NT2/D1 (cell line): ENCODE measurements at regions not wholly inside any gene's neighbourhood (a gene's known extent, or its start where the extent isn't known, plus 50 kb on each side); places are given as distances from the start of the nearest gene placed in this dataset.

Source experiments
- DNase-seq: peaks from one replicate; pipeline ENCODE4 v3.0.0-alpha.2; 2011; ENCODE audit warnings: low read depth, low spot score
- H3K27me3 ChIP-seq: 2 replicates; pipeline ENCODE4 v1.6.0; 2011; ENCODE audit warnings: mild to moderate bottlenecking; ENCODE audit not compliant: insufficient read length, insufficient read depth
- H3K36me3 ChIP-seq: 2 replicates; pipeline ENCODE4 v1.6.1; 2011; ENCODE audit warnings: mild to moderate bottlenecking, low read length, mixed read lengths; ENCODE audit not compliant: insufficient read depth, insufficient read length
- H3K4me1 ChIP-seq: 2 replicates; pipeline ENCODE4 v1.5.1; 2011; ENCODE audit not compliant: insufficient read depth, insufficient read length
- H3K4me3 ChIP-seq: 2 replicates; pipeline ENCODE4 v1.5.1; 2011; ENCODE audit warnings: low read depth; ENCODE audit not compliant: insufficient read length
- H3K9ac ChIP-seq: 2 replicates; pipeline ENCODE4 v1.6.0; 2011; ENCODE audit warnings: low read depth; ENCODE audit not compliant: insufficient read length
- H3K9me3 ChIP-seq: 2 replicates; pipeline ENCODE4 v1.5.1; 2011; ENCODE audit warnings: mild to moderate bottlenecking, low read length; ENCODE audit not compliant: insufficient read depth
- SUZ12 ChIP-seq: IDR thresholded peaks from 2 replicates; pipeline ENCODE4 v1.6.1; 2011; ENCODE audit not compliant: insufficient read length, insufficient read depth; ENCODE audit errors: extremely low read depth
- YY1 ChIP-seq: IDR thresholded peaks from 2 replicates; pipeline ENCODE4 v1.6.1; 2011; ENCODE audit not compliant: insufficient read length, insufficient read depth
- ZNF274 ChIP-seq: IDR thresholded peaks from 2 replicates; pipeline ENCODE4 v1.6.1; 2011; ENCODE audit warnings: mild to moderate bottlenecking, low read depth, low read length

DNA sequence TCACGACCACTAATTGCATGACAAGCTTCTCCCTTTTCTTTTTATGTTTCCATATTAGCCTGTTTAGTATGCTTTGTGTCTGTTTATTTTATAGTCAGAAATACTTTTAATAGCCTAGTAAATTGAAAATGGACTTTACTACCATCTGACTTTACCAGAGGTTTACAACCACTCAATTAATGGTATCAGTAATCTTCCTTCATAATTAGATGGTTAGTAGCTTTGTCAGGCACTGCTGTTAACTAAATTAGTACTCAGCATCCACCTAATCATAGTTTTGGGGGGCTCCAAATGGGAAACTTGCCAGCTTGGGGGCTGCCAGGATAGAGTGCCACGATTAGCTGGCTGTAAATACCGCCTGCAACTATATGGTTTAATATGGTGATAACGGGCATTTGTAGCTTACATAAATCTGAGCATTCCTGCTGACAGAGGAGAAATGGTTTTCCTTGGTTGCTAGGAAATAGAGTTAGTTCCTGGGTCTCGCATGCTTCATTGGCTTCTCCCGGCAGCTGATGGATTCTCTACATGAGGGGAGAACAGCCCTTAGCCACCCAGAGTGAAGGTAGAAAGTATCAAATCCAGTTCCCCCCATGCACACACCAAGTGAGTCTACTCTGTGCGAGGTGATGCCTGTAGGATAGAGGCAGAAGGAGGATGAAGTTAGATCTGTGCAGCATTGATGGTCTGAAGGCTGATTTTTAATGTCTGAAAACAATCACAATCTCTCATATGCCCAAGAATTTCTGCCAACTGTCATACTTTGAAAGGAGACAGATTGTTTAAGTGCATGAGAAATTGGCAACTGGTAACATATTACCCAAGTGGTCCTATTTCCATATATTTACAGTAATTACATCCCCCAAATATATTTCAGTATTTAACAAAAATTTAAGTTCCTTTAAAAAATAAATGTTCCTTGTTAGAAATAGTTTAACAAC, 326.6 kb upstream of the PROK2 start:
- no peak overlapping the region for H3K9ac ChIP-seq
- no peaks in the 10 kb centered on the region for H3K27me3 ChIP-seq
- no peaks in the 10 kb centered on the region for H3K36me3 ChIP-seq
- no peaks in the 10 kb centered on the region for H3K4me1 ChIP-seq
- no peaks in the 10 kb centered on the region for H3K9me3 ChIP-seq
- no peak for DNase-seq
- no peak overlapping the region for H3K4me3 ChIP-seq
- TF ChIP-seq YY1 (no peak), ZNF274 (no peak), SUZ12 (no peak)

DNA sequence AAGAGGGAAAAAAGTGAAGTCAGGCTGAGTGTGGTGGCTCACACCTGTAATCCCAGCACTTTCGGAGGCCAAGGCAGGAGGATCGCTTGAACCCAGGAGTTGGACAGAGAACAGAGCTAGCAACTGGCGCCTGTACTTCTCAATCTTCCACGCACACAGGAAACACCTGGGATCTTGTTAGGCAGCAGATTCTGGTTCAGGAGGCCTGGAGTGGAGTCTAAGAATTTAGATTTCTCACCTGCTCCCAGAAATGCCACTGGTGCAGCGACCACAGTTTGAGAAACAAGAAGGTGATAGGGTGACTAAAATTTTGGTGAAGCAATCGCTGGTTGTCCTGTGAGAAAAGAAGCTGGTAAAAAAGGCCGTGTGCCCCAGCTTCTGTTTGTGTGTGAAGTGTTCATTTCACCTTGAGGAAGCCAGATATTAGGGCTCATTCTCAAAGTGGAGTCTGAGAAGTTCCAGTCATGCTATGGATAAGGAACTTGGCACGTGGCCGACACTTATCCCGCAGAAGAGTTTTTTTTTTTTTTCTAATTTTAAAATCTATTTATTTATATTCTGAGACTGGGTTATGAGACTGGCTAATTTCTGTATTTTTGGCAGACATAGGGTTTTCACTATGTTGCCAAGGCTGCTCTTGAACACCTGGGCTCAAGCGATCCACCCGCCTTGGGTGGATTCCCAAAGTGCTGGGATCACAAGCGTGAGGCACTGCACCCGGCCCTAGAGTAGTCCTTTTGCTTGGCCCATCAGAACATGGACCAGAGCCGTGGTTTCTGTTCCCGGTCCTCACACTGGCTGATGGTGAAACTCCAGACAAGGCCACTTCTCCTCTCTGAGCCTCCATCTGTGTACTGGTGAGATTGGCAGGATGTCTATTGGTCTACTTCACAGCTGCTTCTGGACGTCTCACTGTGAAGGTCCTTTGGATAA, 324.6 kb upstream of the PROK2 start:
- Histone ChIP-seq H3K27me3 (no peaks in the 10 kb centered on the region), H3K4me3 (no peak overlapping the region), H3K9ac (no peak overlapping the region), H3K36me3 (no peaks in the 10 kb centered on the region), H3K4me1 (no peaks in the 10 kb centered on the region), H3K9me3 (no peaks in the 10 kb centered on the region)
- DNase-seq, result no peak
- TF ChIP-seq SUZ12 (no peak), YY1 (no peak), ZNF274 (no peak)

DNA sequence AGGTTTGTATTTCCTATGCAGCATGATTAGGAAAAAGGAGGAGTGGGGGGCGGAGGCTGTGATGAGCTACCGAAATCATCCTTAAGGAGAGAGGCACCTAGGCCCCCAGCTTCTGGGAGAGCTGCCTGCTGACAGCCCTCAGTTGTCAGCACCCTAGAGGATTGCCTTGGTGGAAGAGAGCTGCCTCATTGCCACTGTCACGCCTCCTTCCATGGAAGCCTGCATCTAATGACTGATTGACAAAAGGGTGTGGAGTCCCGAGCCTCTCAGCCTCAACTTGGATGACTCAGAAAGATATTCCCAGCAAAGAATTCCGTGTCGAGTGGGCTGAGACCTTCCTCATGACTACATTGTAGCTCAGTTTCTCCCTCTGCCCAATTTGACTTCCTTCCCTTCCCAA, 320.4 kb upstream of the PROK2 start:
- Histone ChIP-seq H3K9me3 (no peaks in the 10 kb centered on the region), H3K36me3 (no peaks in the 10 kb centered on the region), H3K4me1 (peaks cover 3% of the 10 kb centered on the region), H3K4me3 (no peak overlapping the region), H3K9ac (no peak overlapping the region), H3K27me3 (peaks cover 15% of the 10 kb centered on the region)
- no peak for TF ChIP-seq SUZ12
- DNase-seq, result no peak

DNA sequence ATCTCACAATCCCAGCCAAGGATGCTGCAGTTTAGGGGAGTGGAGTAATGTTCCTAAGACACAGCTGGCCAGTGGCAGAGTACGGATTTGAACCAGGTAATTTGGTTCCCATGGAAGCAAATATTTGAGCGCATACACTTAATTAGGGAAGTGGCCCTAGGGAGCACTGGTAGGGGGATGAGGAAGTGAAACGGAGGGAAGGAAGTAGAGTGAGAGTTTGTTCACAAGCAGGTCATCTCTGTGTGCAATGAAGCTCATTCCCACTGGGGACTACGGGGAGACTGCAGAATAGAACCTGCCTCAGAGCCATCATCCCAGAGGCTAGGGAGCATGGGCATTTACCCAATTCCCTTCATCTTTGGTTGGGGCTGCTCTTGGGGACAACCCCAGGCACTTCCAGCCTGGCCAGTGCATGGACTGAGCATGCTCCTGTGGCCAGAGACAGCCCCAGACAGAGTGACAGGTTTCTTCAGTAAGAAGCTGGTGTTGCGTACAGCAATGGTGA, 317.2 kb upstream of the PROK2 start:
- H3K36me3 ChIP-seq, result no peaks in the 10 kb centered on the region
- no peak for DNase-seq
- TF ChIP-seq SUZ12 (no peak), YY1 (no peak)
- peaks cover 5% of the 10 kb centered on the region for H3K4me1 ChIP-seq
- peaks cover 34% of the 10 kb centered on the region for H3K27me3 ChIP-seq
- H3K9me3 ChIP-seq, result no peaks in the 10 kb centered on the region
- H3K9ac ChIP-seq, result no peak overlapping the region
- no peak overlapping the region for H3K4me3 ChIP-seq

DNA sequence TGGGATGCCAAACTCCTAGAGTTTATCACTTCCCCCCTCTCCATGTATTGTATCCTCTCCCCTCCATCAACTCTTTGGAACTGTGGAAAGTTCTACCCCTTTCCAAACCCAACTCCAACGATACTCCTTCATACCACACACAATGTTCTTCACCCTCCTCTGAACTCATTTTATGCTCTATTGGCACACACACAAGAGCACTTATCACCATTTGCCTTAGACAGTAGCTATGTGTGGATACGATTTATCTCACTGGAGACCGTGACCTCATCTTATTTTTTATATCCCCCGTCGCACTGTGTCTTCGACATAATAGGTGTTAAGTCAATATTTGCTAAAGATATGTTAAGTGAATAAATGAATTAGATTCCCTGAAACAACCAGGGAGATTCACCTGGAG, 316.5 kb upstream of the PROK2 start:
- H3K36me3 ChIP-seq, result no peaks in the 10 kb centered on the region
- H3K4me1 ChIP-seq, result peaks cover 5% of the 10 kb centered on the region
- H3K9me3 ChIP-seq, result no peaks in the 10 kb centered on the region
- H3K27me3 ChIP-seq, result peaks cover 34% of the 10 kb centered on the region
- DNase-seq, result no peak
- TF ChIP-seq SUZ12 (no peak), YY1 (no peak), ZNF274 (no peak)
- no peak overlapping the region for H3K4me3 ChIP-seq
- H3K9ac ChIP-seq, result no peak overlapping the region

DNA sequence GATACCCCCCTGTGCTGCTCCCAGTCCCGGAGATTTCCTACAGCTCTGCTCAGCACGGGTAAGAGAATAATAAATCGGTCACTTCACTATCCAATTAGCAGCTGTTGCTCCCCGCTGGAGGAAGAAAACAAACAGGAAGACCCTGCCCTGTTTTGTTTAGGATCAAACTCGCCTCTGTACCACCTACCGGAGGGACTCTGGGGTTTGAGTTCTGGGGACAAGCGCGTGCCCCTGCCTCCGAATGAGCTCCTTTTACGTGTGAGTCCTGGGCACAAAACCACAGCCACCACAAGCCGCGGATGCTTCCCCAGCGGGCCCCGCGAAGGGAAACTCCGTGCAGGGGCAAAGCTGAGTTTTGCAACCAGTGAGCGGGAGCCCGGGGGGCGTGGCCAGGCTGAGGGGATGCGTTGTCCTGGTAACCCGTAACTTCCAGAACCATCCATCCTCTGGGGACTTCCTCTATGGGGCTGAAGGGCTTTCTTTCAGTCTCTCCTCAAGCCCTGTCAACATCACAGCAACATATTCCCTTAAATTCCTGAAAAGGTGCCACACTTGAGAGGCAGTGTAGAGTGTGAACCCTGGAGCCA, 315.7 kb upstream of the PROK2 start:
- Histone ChIP-seq H3K36me3 (no peaks in the 10 kb centered on the region), H3K9me3 (no peaks in the 10 kb centered on the region), H3K9ac (peak overlapping the region; percentile 12), H3K4me3 (peak overlapping the region; percentile 55), H3K27me3 (peaks cover 34% of the 10 kb centered on the region), H3K4me1 (peaks cover 5% of the 10 kb centered on the region)
- TF ChIP-seq YY1, result no peak
- no peak for TF ChIP-seq ZNF274
- TF ChIP-seq SUZ12, result no peak
- DNase-seq, result peak; percentile 47
